Muscle of leg (tissue), 3 donors: ENCODE measurements at regions not wholly inside any gene's neighbourhood (a gene's known extent, or its start where the extent isn't known, plus 50 kb on each side); places are given as distances from the start of the nearest gene placed in this dataset.

Experiments used
- DNase-seq: peaks from one replicate; pipeline ENCODE4 v3.0.0; 2013
- H3K27ac ChIP-seq: one replicate; pipeline ENCODE4 v1.5.1; 2013; ENCODE audit warnings: mild to moderate bottlenecking, low read length, control low read depth
- H3K27me3 ChIP-seq: one replicate; pipeline ENCODE4 v1.6.1; 2013; ENCODE audit warnings: low read length; ENCODE audit not compliant: control insufficient read depth, insufficient read depth
- H3K36me3 ChIP-seq: one replicate; pipeline ENCODE4 v1.6.1; 2013; ENCODE audit warnings: low read length; ENCODE audit not compliant: control insufficient read depth, insufficient read depth
- H3K4me1 ChIP-seq: one replicate; pipeline ENCODE4 v1.6.1; 2013; ENCODE audit warnings: low read length; ENCODE audit not compliant: control insufficient read depth, insufficient read depth
- H3K4me3 ChIP-seq: one replicate; pipeline ENCODE4 v1.5.1; 2013; ENCODE audit warnings: low read length, control low read depth
- H3K9me3 ChIP-seq: replicated peaks from 2 replicates; pipeline ENCODE4 v1.6.1; 2013; ENCODE audit warnings: low read depth, low read length; ENCODE audit not compliant: control insufficient read depth
- WGBS: methylation state at CpG from one replicate; pipeline ENCODE4 v1.1.5; 2013; ENCODE audit warnings: missing lambda C conversion rate; ENCODE audit not compliant: insufficient coverage; 5-methylcytosine and 5-hydroxymethylcytosine counted together

GRCh38 chr2:204220896-204221295, 284.3 kb downstream of the ICOS start:
- no CpG with 5 or more reads among the region's 3 CpGs for WGBS
- no peaks in the 10 kb centered on the region for H3K27me3 ChIP-seq
- H3K4me1 ChIP-seq, result peaks cover 8% of the 10 kb centered on the region
- no peak for DNase-seq
- H3K36me3 ChIP-seq, result no peaks in the 10 kb centered on the region
- H3K4me3 ChIP-seq, result no peak overlapping the region
- H3K9me3 ChIP-seq, result no peaks in the 10 kb centered on the region
- no peak overlapping the region for H3K27ac ChIP-seq

- Histone ChIP-seq H3K36me3 (no peaks in the 10 kb centered on the region), H3K4me3 (no peak overlapping the region), H3K27me3 (no peaks in the 10 kb centered on the region), H3K9me3 (no peaks in the 10 kb centered on the region), H3K27ac (no peak overlapping the region), H3K4me1 (peaks cover 14% of the 10 kb centered on the region)
- no peak for DNase-seq
- WGBS, result 96% methylated on average over 4 of the region's 6 CpGs
Observed at GRCh38 chr2:204223046-204223445, 286.5 kb downstream of the ICOS start.

- H3K27me3 ChIP-seq, result no peaks in the 10 kb centered on the region
- H3K4me3 ChIP-seq, result no peak overlapping the region
- no peaks in the 10 kb centered on the region for H3K9me3 ChIP-seq
- no peaks in the 10 kb centered on the region for H3K36me3 ChIP-seq
- 94% methylated on average over 9 of the region's 9 CpGs for WGBS
- H3K4me1 ChIP-seq, result peaks cover 15% of the 10 kb centered on the region
- no peak overlapping the region for H3K27ac ChIP-seq
- no peak for DNase-seq
Observed at GRCh38 chr2:204223544-204223943, 287.0 kb downstream of the ICOS start.

GRCh38 chr2:204225671-204226073, 289.1 kb downstream of the ICOS start:
- Histone ChIP-seq H3K27me3 (no peaks in the 10 kb centered on the region), H3K4me3 (no peak overlapping the region), H3K36me3 (no peaks in the 10 kb centered on the region), H3K4me1 (peaks cover 18% of the 10 kb centered on the region), H3K27ac (no peak overlapping the region), H3K9me3 (no peaks in the 10 kb centered on the region)
- no CpG with 5 or more reads among the region's 2 CpGs for WGBS
- no peak for DNase-seq

GRCh38 chr2:204226305-204226880, 289.8 kb downstream of the ICOS start:
- H3K9me3 ChIP-seq, result no peaks in the 10 kb centered on the region
- H3K36me3 ChIP-seq, result no peaks in the 10 kb centered on the region
- 44% methylated on average over 4 of the region's 9 CpGs for WGBS

GRCh38 chr2:204228169-204228886, 291.8 kb downstream of the ICOS start:
- Histone ChIP-seq H3K9me3 (no peaks in the 10 kb centered on the region), H3K27me3 (peaks cover 4% of the 10 kb centered on the region), H3K4me3 (no peak overlapping the region), H3K36me3 (no peaks in the 10 kb centered on the region), H3K27ac (no peak overlapping the region), H3K4me1 (peaks cover 15% of the 10 kb centered on the region)
- 80% methylated on average over 1 of the region's 8 CpGs for WGBS
- DNase-seq, result no peak

More at GRCh38 chr2:204226305-204226880, 289.8 kb downstream of the ICOS start:
- H3K27me3 ChIP-seq, result peaks cover under 1% of the 10 kb centered on the region
- peak; percentile 10 for DNase-seq
- no peak overlapping the region for H3K4me3 ChIP-seq
- peaks cover 18% of the 10 kb centered on the region for H3K4me1 ChIP-seq
- H3K27ac ChIP-seq, result no peak overlapping the region

- no peak overlapping the region for H3K27ac ChIP-seq
- no peaks in the 10 kb centered on the region for H3K4me1 ChIP-seq
- DNase-seq, result no peak
- no peaks in the 10 kb centered on the region for H3K9me3 ChIP-seq
- peaks cover 4% of the 10 kb centered on the region for H3K27me3 ChIP-seq
- no peaks in the 10 kb centered on the region for H3K36me3 ChIP-seq
- H3K4me3 ChIP-seq, result no peak overlapping the region
- WGBS, result 100% methylated on average over 2 of the region's 3 CpGs
Observed at GRCh38 chr2:204234248-204234647, 297.7 kb downstream of the ICOS start.

- Histone ChIP-seq H3K27ac (no peak overlapping the region), H3K9me3 (no peaks in the 10 kb centered on the region), H3K36me3 (no peaks in the 10 kb centered on the region), H3K27me3 (peaks cover 4% of the 10 kb centered on the region), H3K4me1 (no peaks in the 10 kb centered on the region), H3K4me3 (no peak overlapping the region)
- no peak for DNase-seq
- 29% methylated on average over 2 of the region's 4 CpGs for WGBS
Observed at GRCh38 chr2:204234879-204235278, 298.3 kb downstream of the ICOS start.

GRCh38 chr2:204237416-204237815, 300.9 kb downstream of the ICOS start:
- no peak for DNase-seq
- H3K4me3 ChIP-seq, result no peak overlapping the region
- no peaks in the 10 kb centered on the region for H3K4me1 ChIP-seq
- H3K27me3 ChIP-seq, result no peaks in the 10 kb centered on the region
- H3K9me3 ChIP-seq, result no peaks in the 10 kb centered on the region
- H3K27ac ChIP-seq, result no peak overlapping the region
- H3K36me3 ChIP-seq, result no peaks in the 10 kb centered on the region
- WGBS, result no CpG with 5 or more reads among the region's 4 CpGs

GRCh38 chr2:204239411-204240165, 303.0 kb downstream of the ICOS start:
- no peak overlapping the region for H3K27ac ChIP-seq
- no peaks in the 10 kb centered on the region for H3K27me3 ChIP-seq
- H3K9me3 ChIP-seq, result no peaks in the 10 kb centered on the region
- WGBS, result 24% methylated on average over 3 of the region's 7 CpGs
- DNase-seq, result peak; percentile 40
- no peaks in the 10 kb centered on the region for H3K36me3 ChIP-seq
- no peaks in the 10 kb centered on the region for H3K4me1 ChIP-seq
- H3K4me3 ChIP-seq, result no peak overlapping the region
